Keratinocyte (primary cell): ENCODE measurements at regions not wholly inside any gene's neighbourhood (a gene's known extent, or its start where the extent isn't known, plus 50 kb on each side); places are given as distances from the start of the nearest gene placed in this dataset.

ENCODE experiments used
- DNase-seq: peaks from one replicate; pipeline ENCODE4 v3.0.0-alpha.2; 2011; ENCODE audit warnings: low read depth, missing footprints, low spot score
- FAIRE-seq: peaks from 2 replicates; lab custom pipeline; 2011; peaks lifted over from hg19 to GRCh38; lab: Jason Lieb, UNC
- H2AFZ ChIP-seq: 2 replicates; pipeline ENCODE4 v1.6.0; 2012; ENCODE audit warnings: low read length, control low read depth, inconsistent platforms; ENCODE audit not compliant: control insufficient read depth
- H3K27ac ChIP-seq: 2 replicates; pipeline ENCODE4 v1.5.1; 2011; ENCODE audit warnings: low read length; ENCODE audit not compliant: control insufficient read depth, insufficient read depth
- H3K27me3 ChIP-seq: 3 replicates; pipeline ENCODE4 v1.6.0; 2011; ENCODE audit warnings: low read length; ENCODE audit not compliant: control insufficient read depth, insufficient read depth; ENCODE audit errors: extremely low read depth
- H3K36me3 ChIP-seq, 2 experiments: 2 replicates in 1 of 2; 3 replicates in 1 of 2; pipeline ENCODE4 v1.5.1; 2011; ENCODE audit warnings: low read length in 2 of 2, mild to moderate bottlenecking in 1 of 2; ENCODE audit not compliant: control insufficient read depth in 2 of 2, insufficient read depth in 2 of 2; ENCODE audit errors: extremely low read depth in 1 of 2
- H3K4me1 ChIP-seq: 3 replicates; pipeline ENCODE4 v1.5.1; 2011; ENCODE audit warnings: low read length; ENCODE audit not compliant: control insufficient read depth, insufficient read depth; ENCODE audit errors: extremely low read depth
- H3K4me2 ChIP-seq: 3 replicates; pipeline ENCODE4 v1.6.0; 2011; ENCODE audit warnings: low read depth, low read length; ENCODE audit not compliant: control insufficient read depth, insufficient read depth; ENCODE audit errors: extremely low read depth
- H3K4me3 ChIP-seq, 3 experiments: fragments of 200-600 bp in 1 of 3; sonication (generic) in 1 of 3; 2 replicates in 2 of 3; 3 replicates in 1 of 3; pipeline ENCODE4 v1.5.1; 2011 to 2016; ENCODE audit warnings: low read length in 3 of 3, mild to moderate bottlenecking in 3 of 3, control low read depth in 2 of 3, inconsistent platforms in 1 of 3, low read depth in 1 of 3, mixed read lengths in 1 of 3, mixed run types in 1 of 3, moderate library complexity in 1 of 3; ENCODE audit not compliant: control insufficient read depth in 2 of 3, insufficient read depth in 2 of 3; ENCODE audit errors: extremely low read depth in 1 of 3
- H3K79me2 ChIP-seq: 2 replicates; pipeline ENCODE4 v1.6.0; 2012; ENCODE audit warnings: low read length; ENCODE audit not compliant: control insufficient read depth, insufficient read depth
- H3K9ac ChIP-seq: 3 replicates; pipeline ENCODE4 v1.6.0; 2011; ENCODE audit warnings: low read length; ENCODE audit not compliant: control insufficient read depth, insufficient read depth; ENCODE audit errors: extremely low read depth
- H3K9me1 ChIP-seq: 3 replicates; pipeline ENCODE4 v1.6.0; 2011; ENCODE audit warnings: low read length; ENCODE audit not compliant: control insufficient read depth, insufficient read depth; ENCODE audit errors: extremely low read depth
- H3K9me3 ChIP-seq: 2 replicates; pipeline ENCODE4 v1.5.1; 2012; ENCODE audit warnings: low read depth, low read length; ENCODE audit not compliant: control insufficient read depth
- H4K20me1 ChIP-seq: 3 replicates; pipeline ENCODE4 v1.6.0; 2011; ENCODE audit warnings: low read length; ENCODE audit not compliant: control insufficient read depth, insufficient read depth; ENCODE audit errors: extremely low read depth
- CTCF ChIP-seq, 3 experiments: IDR thresholded peaks in 1 of 3; conservative IDR thresholded peaks in 1 of 3; optimal IDR thresholded peaks in 1 of 3; 2 replicates in 2 of 3; 3 replicates in 1 of 3; pipeline versions ENCODE3 to v1.5.1; 2011; ENCODE audit warnings: low read length in 3 of 3, mild to moderate bottlenecking in 3 of 3, moderate library complexity in 2 of 3, control low read depth in 1 of 3, inconsistent platforms in 1 of 3; ENCODE audit not compliant: insufficient read depth in 2 of 3; ENCODE audit errors: extremely low read depth in 1 of 3
- EZH2 ChIP-seq: IDR thresholded peaks from one replicate; pipeline ENCODE4 v1.6.1; 2012; ENCODE audit warnings: inconsistent platforms, mild to moderate bottlenecking, low read length, moderate library complexity
- dilution Hi-C: fragments of 300-500 bp; cut with MboI; formaldehyde crosslinking; loops from one replicate; pipeline ENCODE4 v1.7.0; 2020; ENCODE audit warnings: low sequenced_read_pairs; ENCODE audit not compliant: extremely low pct_ligation_motif_present

GRCh38 chr14:106665814-106666213 lies 1139.4 kb downstream of the TMEM121 start:
- dilution Hi-C loops, result no loop called here
- Histone ChIP-seq H2AFZ (no peak overlapping the region), H3K9me1 (no peaks in the 10 kb centered on the region), H3K4me3 (no peak overlapping the region), H3K36me3 (no peaks in the 10 kb centered on the region), H3K79me2 (no peaks in the 10 kb centered on the region), H3K4me1 (no peaks in the 10 kb centered on the region), H4K20me1 (no peaks in the 10 kb centered on the region), H3K9ac (no peak overlapping the region), H3K27ac (no peak overlapping the region), H3K4me2 (no peak overlapping the region), H3K27me3 (no peaks in the 10 kb centered on the region), H3K9me3 (no peaks in the 10 kb centered on the region)
- FAIRE-seq, result no peak
- DNase-seq, result no peak
- TF ChIP-seq EZH2 (no peak), CTCF (optimal IDR thresholded peaks at IDR 0.05 in 1 of 3, IDR thresholded peaks at IDR 0.05 in 1 of 3, conservative IDR thresholded peaks at IDR 0.05 in 1 of 3; ENCODE audit: extremely low read depth in 1 of 3, insufficient read depth in 2 of 3, low read length in 3 of 3) (no peak)

GRCh38 chr14:106666341-106666740 lies 1140.0 kb downstream of the TMEM121 start:
- TF ChIP-seq CTCF (optimal IDR thresholded peaks at IDR 0.05 in 1 of 3, IDR thresholded peaks at IDR 0.05 in 1 of 3, conservative IDR thresholded peaks at IDR 0.05 in 1 of 3; ENCODE audit: extremely low read depth in 1 of 3, insufficient read depth in 2 of 3, low read length in 3 of 3), result no peak
- no peak for TF ChIP-seq EZH2
- no peaks in the 10 kb centered on the region for H3K27me3 ChIP-seq
- DNase-seq, result no peak

More at GRCh38 chr14:106666341-106666740, 1140.0 kb downstream of the TMEM121 start:
- no peak overlapping the region for H2AFZ ChIP-seq
- no peaks in the 10 kb centered on the region for H3K4me1 ChIP-seq
- no peak overlapping the region for H3K4me2 ChIP-seq
- H4K20me1 ChIP-seq, result no peaks in the 10 kb centered on the region
- no peak for FAIRE-seq
- H3K9ac ChIP-seq, result no peak overlapping the region
- H3K36me3 ChIP-seq, result no peaks in the 10 kb centered on the region
- no peak overlapping the region for H3K4me3 ChIP-seq
- no peaks in the 10 kb centered on the region for H3K79me2 ChIP-seq
- dilution Hi-C loops, result no loop called here
- no peaks in the 10 kb centered on the region for H3K9me3 ChIP-seq
- H3K27ac ChIP-seq, result no peak overlapping the region
- no peaks in the 10 kb centered on the region for H3K9me1 ChIP-seq
